GM12878 (cell line): ENCODE measurements at regions not wholly inside any gene's neighbourhood (a gene's known extent, or its start where the extent isn't known, plus 50 kb on each side); places are given as distances from the start of the nearest gene placed in this dataset.

Experiments used
- ATAC-seq: fragments of 200-7000 bp; cut with Tn5 transposase; 3 replicates; pipeline ENCODE4 v1.9.1; 2020; ENCODE audit warnings: mild to moderate bottlenecking, moderate library complexity
- BruUV-seq: library from RNA; stranded (reverse); fragments of 400-500 nt; replicated peaks from 2 replicates; lab custom pipeline; 2021; lab: Mats Ljungman, UMichigan
- CTCF ChIA-PET: fragments of 300-600 bp; sonication (Branson Sonifier 250); formaldehyde crosslinking; extraction: SDS; loops from one replicate; lab custom pipeline; 2021; ENCODE audit warnings: inconsistent platforms; lab: Yijun Ruan, JAX
- POLR2A ChIA-PET: fragments of 350-600 bp; formaldehyde crosslinking; extraction: SDS; loops from one replicate; lab custom pipeline; 2021; ENCODE audit warnings: inconsistent platforms; lab: Charles Lee
- RAD21 ChIA-PET: fragments of 300-600 bp; sonication (Branson Sonifier 250); formaldehyde crosslinking; loops from one replicate; lab custom pipeline; 2023; ENCODE audit warnings: antibody characterized with exemption; ENCODE audit not compliant: unreplicated experiment; lab: Charles Lee
- SMC1A ChIA-PET: fragments of 300-600 bp; sonication (Branson Sonifier 250); formaldehyde crosslinking; loops from one replicate; lab custom pipeline; 2023; ENCODE audit not compliant: unreplicated experiment, uncharacterized antibody; lab: Charles Lee
- DNase-seq: peaks from one replicate; pipeline ENCODE4 v3.0.0-alpha.2; 2011; ENCODE audit warnings: low read depth, low spot score
- FAIRE-seq: peaks from 3 replicates; lab custom pipeline; 2011; peaks lifted over from hg19 to GRCh38; lab: Jason Lieb, UNC
- H2AFZ ChIP-seq: 2 replicates; pipeline ENCODE4 v1.6.0; 2011; ENCODE audit warnings: low read depth, low read length, control low read depth; ENCODE audit not compliant: control insufficient read depth
- H3K27ac ChIP-seq: 2 replicates; pipeline ENCODE4 v1.5.1; 2011; ENCODE audit warnings: control low read depth; ENCODE audit not compliant: control insufficient read depth, insufficient read depth
- H3K27me3 ChIP-seq, 2 experiments: replicated peaks in 1 of 2; 2 replicates each; pipeline versions ENCODE4 v1.6.0 to v1.6.1; 2011; ENCODE audit warnings: low read length in 1 of 2; ENCODE audit not compliant: control insufficient read depth in 2 of 2, insufficient read depth in 2 of 2
- H3K36me3 ChIP-seq, 2 experiments: 2 replicates each; pipeline ENCODE4 v1.5.1; 2011; ENCODE audit warnings: low read length in 1 of 2; ENCODE audit not compliant: control insufficient read depth in 2 of 2, insufficient read depth in 2 of 2
- H3K4me1 ChIP-seq: 2 replicates; pipeline ENCODE4 v1.6.1; 2011; ENCODE audit warnings: mild to moderate bottlenecking, low read length, moderate library complexity, mixed read lengths; ENCODE audit not compliant: control insufficient read depth, insufficient read depth
- H3K4me2 ChIP-seq: 2 replicates; pipeline ENCODE4 v1.6.0; 2011; ENCODE audit warnings: control low read depth; ENCODE audit not compliant: control insufficient read depth, insufficient read depth
- H3K4me3 ChIP-seq: fragments of 200-600 bp; sonication (generic); 2 replicates; pipeline ENCODE4 v1.5.1; 2016
- H3K79me2 ChIP-seq: 2 replicates; pipeline ENCODE4 v1.6.0; 2011; ENCODE audit warnings: low read length; ENCODE audit not compliant: control insufficient read depth, insufficient read depth
- H3K9ac ChIP-seq: 2 replicates; pipeline ENCODE4 v1.8.0; 2011; ENCODE audit warnings: low read length, control low read depth, mixed read lengths; ENCODE audit not compliant: control insufficient read depth, insufficient read depth
- H3K9me3 ChIP-seq: replicated peaks from 3 replicates; pipeline ENCODE4 v1.5.1; 2011; ENCODE audit warnings: mild to moderate bottlenecking, low read length; ENCODE audit not compliant: control insufficient read depth, insufficient read depth
- H4K20me1 ChIP-seq: 2 replicates; pipeline ENCODE4 v1.6.0; 2011; ENCODE audit not compliant: control insufficient read depth, insufficient read depth
- BCL11A ChIP-seq: IDR thresholded peaks from 2 replicates; pipeline ENCODE4 v1.6.1; 2011; ENCODE audit warnings: low read depth, low read length
- BMI1 ChIP-seq: fragments of 450-650 bp; IDR thresholded peaks from 2 replicates; pipeline ENCODE4 v1.6.1; 2016; ENCODE audit warnings: mild to moderate bottlenecking, moderate library complexity, borderline replicate concordance
- HDGF ChIP-seq: fragments of 450-650 bp; IDR thresholded peaks from 2 replicates; pipeline ENCODE4 v1.6.1; 2016; ENCODE audit warnings: antibody characterized with exemption
- JUND ChIP-seq: IDR thresholded peaks from 2 replicates; pipeline ENCODE4 v1.6.1; 2012; ENCODE audit warnings: low read depth, mild to moderate bottlenecking, low read length, improper control_type of control experiment, moderate library complexity
- LARP7 ChIP-seq: fragments of 450-650 bp; IDR thresholded peaks from 2 replicates; pipeline ENCODE4 v1.6.1; 2017; ENCODE audit warnings: mild to moderate bottlenecking
- SRF ChIP-seq, 2 experiments: IDR thresholded peaks; 2 replicates each; pipeline ENCODE4 v1.6.1; 2011; ENCODE audit warnings: low read depth in 2 of 2, low read length in 2 of 2, mild to moderate bottlenecking in 1 of 2, moderate library complexity in 1 of 2
- WGBS: methylation state at CpG from one replicate; pipeline ENCODE4 v1.1.6; 2016; ENCODE audit warnings: low lambda C conversion rate; ENCODE audit not compliant: insufficient replicate concordance, insufficient coverage; ENCODE audit errors: missing lambda C conversion rate; 5-methylcytosine and 5-hydroxymethylcytosine counted together
- in situ Hi-C: fragments of 300-500 bp; cut with MboI; formaldehyde crosslinking; loops from 9 replicates; pipeline ENCODE4 v1.14.3; 2018; ENCODE audit warnings: mixed read lengths
- intact Hi-C: fragments of 100-400 bp; cut with micrococcal nuclease; formaldehyde crosslinking; loops from one replicate; pipeline ENCODE4 v1.14.2; 2022; ENCODE audit not compliant: unreplicated experiment

DNA sequence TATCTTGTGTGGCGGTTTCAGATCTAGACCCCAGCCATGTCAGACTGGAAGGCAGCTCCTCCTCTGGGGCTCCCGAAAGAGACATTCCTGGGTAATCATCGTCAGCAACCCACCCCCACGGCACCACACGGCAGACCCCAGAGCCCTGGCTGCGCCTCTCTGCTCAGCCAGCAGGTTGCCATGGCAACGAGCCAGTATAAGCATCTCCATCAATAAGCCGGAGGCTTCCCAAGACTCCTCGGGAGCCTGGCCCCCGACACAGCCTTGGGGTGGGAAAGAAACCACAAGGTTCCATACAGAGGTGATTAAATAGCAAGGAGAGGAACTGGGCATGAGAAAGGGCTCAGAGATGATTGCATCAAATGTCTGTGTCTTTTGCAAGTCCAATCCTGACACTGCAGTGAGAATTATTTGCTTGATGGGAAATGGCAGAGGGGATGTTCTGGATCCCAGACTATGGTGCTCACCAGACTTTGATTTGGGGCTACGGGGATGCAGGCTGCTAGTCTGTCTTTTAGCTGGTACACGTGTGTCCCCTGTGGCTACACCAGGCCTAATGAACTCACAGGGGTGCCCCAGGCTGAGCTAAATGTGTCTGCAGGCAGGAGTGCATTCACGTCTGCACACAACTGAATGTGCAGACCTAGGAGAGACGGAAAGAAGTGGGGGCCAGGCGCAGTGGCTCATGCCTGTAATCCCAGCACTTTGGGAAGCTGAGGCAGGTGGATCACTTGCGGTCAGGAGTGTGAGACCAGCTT, 320.5 kb upstream of the TNRC6C start:
- H3K79me2 ChIP-seq, result no peaks in the 10 kb centered on the region
- no peak overlapping the region for H3K4me2 ChIP-seq
- RAD21 ChIA-PET, result no interaction called here
- in situ Hi-C loops (no loop called here), intact Hi-C loops (no loop called here)
- no peaks in the 10 kb centered on the region for H4K20me1 ChIP-seq
- SMC1A ChIA-PET, result no interaction called here
- H3K27me3 ChIP-seq, result peaks cover 0 to 4% of the 10 kb centered on the region in 2 experiments; a peak in 1 of 4 replicates
- H3K9ac ChIP-seq, result no peak overlapping the region
- no peak overlapping the region for H2AFZ ChIP-seq
- DNase-seq, result no peak
- no TSS peak for BruUV-seq
- peak; percentile 28; the same call in 1 of the 2 replicates for TF ChIP-seq BMI1
- no peak for TF ChIP-seq HDGF
- no peak for TF ChIP-seq JUND
- no peak for TF ChIP-seq LARP7
- no peak for ATAC-seq
- CTCF ChIA-PET, result no interaction called here
- no peak overlapping the region for H3K27ac ChIP-seq
- no peak for FAIRE-seq
- H3K4me1 ChIP-seq, result peaks cover 3% of the 10 kb centered on the region; the same call in 1 of the 2 replicates
- WGBS, result 24% methylated on average over 16 of the region's 16 CpGs
- POLR2A ChIA-PET, result no interaction called here
- no peaks in the 10 kb centered on the region for H3K9me3 ChIP-seq
- no peaks in the 10 kb centered on the region for H3K36me3 ChIP-seq
- no peak overlapping the region for H3K4me3 ChIP-seq

DNA sequence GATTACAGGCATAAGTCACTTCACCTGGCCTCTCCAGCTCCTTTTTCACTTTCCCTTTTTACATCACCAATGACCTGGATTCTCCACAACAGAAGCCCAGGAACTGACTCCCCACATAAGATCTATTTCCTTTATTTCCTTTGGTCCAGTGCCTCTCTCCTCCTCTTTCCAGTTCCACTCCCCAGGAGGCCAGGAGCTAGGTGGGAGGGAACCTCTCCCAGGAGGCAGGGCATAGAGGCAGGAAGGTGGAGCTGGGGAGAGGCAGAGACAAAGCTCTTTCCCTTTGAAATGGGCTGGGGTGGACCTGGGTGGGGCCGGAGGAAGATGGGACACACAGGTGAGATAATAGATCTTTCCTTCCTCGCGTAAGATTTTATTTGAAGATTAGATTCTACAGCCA, 318.3 kb upstream of the TNRC6C start:
- in situ Hi-C loops, result no loop called here
- POLR2A ChIA-PET, result no interaction called here
- CTCF ChIA-PET, result no interaction called here
- BruUV-seq, result no TSS peak
- H2AFZ ChIP-seq, result no peak overlapping the region
- H3K27ac ChIP-seq, result no peak overlapping the region
- intact Hi-C loops, result no loop called here
- no peaks in the 10 kb centered on the region for H3K36me3 ChIP-seq
- RAD21 ChIA-PET, result no interaction called here
- FAIRE-seq, result no peak
- no peaks in the 10 kb centered on the region for H4K20me1 ChIP-seq
- H3K79me2 ChIP-seq, result no peaks in the 10 kb centered on the region
- no peak overlapping the region for H3K4me3 ChIP-seq
- ATAC-seq, result no peak
- no peak for DNase-seq
- no peak for TF ChIP-seq SRF (IDR thresholded peaks at IDR 0.05; ENCODE audit: low read depth in 2 of 2, low read length in 2 of 2)
- no peak for TF ChIP-seq BCL11A
- no peaks in the 10 kb centered on the region for H3K9me3 ChIP-seq
- peaks cover 6 to 8% of the 10 kb centered on the region in 2 experiments for H3K27me3 ChIP-seq
- WGBS, result 35% methylated on average over 3 of the region's 3 CpGs
- SMC1A ChIA-PET, result no interaction called here
- H3K4me1 ChIP-seq, result no peaks in the 10 kb centered on the region
- no peak overlapping the region for H3K9ac ChIP-seq
- H3K4me2 ChIP-seq, result no peak overlapping the region
